ELR (cell line): ENCODE measurements at regions not wholly inside any gene's neighbourhood (a gene's known extent, or its start where the extent isn't known, plus 50 kb on each side); places are given as distances from the start of the nearest gene placed in this dataset.

Experiments
- DNase-seq: peaks from one replicate; pipeline ENCODE4 v3.0.0-alpha.2; 2015; ENCODE audit warnings: low read depth

GRCh38 chr2:41847744-41848441 is 199.9 kb upstream of the PKDCC start:
- no peak for DNase-seq

GRCh38 chr2:41851554-41851953 is 196.3 kb upstream of the PKDCC start:
- DNase-seq, result no peak

GRCh38 chr2:41853427-41854191 is 194.2 kb upstream of the PKDCC start:
- DNase-seq, result peak; percentile 73

GRCh38 chr2:41854227-41854626 is 193.6 kb upstream of the PKDCC start:
- peak; percentile 40 for DNase-seq

GRCh38 chr2:41856946-41857345 is 190.9 kb upstream of the PKDCC start:
- no peak for DNase-seq

GRCh38 chr2:41859615-41860514 is 188.0 kb upstream of the PKDCC start:
- peak; percentile 86 for DNase-seq

- no peak for DNase-seq
These were observed 184.8 kb upstream of the PKDCC start for GRCh38 chr2:41863062-41863461.

- DNase-seq, result no peak
These were observed 182.6 kb upstream of the PKDCC start for GRCh38 chr2:41865263-41865662.

- DNase-seq, result no peak
These were observed 180.3 kb upstream of the PKDCC start for GRCh38 chr2:41867553-41867952.

- peak; percentile 66 for DNase-seq
These were observed 178.1 kb upstream of the PKDCC start for GRCh38 chr2:41869542-41870264.

GRCh38 chr2:41870265-41870585 is 177.6 kb upstream of the PKDCC start:
- DNase-seq, result no peak

GRCh38 chr2:41871080-41871479 is 176.7 kb upstream of the PKDCC start:
- no peak for DNase-seq

GRCh38 chr2:41872646-41873045 is 175.2 kb upstream of the PKDCC start:
- peak; percentile 28 for DNase-seq

GRCh38 chr2:41873102-41874031 is 174.5 kb upstream of the PKDCC start:
- DNase-seq, result no peak

GRCh38 chr2:41877114-41877678 is 170.6 kb upstream of the PKDCC start:
- DNase-seq, result no peak

GRCh38 chr2:41878056-41878455 is 169.8 kb upstream of the PKDCC start:
- DNase-seq, result no peak

GRCh38 chr2:41878716-41879234 is 169.0 kb upstream of the PKDCC start:
- DNase-seq, result no peak

GRCh38 chr2:41879235-41879916 is 168.4 kb upstream of the PKDCC start:
- DNase-seq, result no peak

GRCh38 chr2:41880561-41881243 is 167.1 kb upstream of the PKDCC start:
- DNase-seq, result no peak
